ENCODE measurements at regions not wholly inside any gene's neighbourhood (a gene's known extent, or its start where the extent isn't known, plus 50 kb on each side); places are given as distances from the start of the nearest gene placed in this dataset.

DNA sequence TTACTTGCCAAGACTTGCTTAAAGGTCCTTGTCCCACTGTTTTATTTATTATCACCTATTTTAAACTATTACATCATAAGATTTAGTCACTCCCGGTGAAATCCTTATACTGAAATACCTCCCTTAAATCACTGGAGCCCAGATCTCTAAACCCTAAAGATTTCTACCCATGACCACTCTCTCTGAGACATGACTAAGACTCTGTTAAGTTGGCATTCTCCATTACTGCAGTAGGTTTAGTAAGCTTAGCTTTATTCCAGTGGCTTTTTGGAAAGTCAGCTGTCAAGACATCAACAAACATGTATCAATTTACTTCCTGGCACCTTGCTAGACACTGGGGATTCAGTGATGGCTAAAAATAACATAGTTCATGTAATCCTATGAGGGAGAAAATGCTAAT lies 874.2 kb downstream of the KCNMA1 start:
- H3K79me2 ChIP-seq (ENCODE audit: insufficient read depth, low read length) = no peaks in the 10 kb centered on the region
- H2AFZ ChIP-seq (ENCODE audit: low read length) = no peak overlapping the region
- no peaks in the 10 kb centered on the region for H3K4me1 ChIP-seq (ENCODE audit: insufficient read depth, low read length, poor library complexity, severe bottlenecking)
- H3K4me2 ChIP-seq (ENCODE audit: low read depth, low read length, poor library complexity, severe bottlenecking) = no peak overlapping the region
- no peak overlapping the region for H3K9ac ChIP-seq (ENCODE audit: low read depth, low read length, poor library complexity, severe bottlenecking)
- H3K36me3 ChIP-seq (ENCODE audit: insufficient read depth, low read length) = no peaks in the 10 kb centered on the region
- no peaks in the 10 kb centered on the region for H3F3A ChIP-seq (ENCODE audit: low read depth)
- no peaks in the 10 kb centered on the region for H3K9me3 ChIP-seq (ENCODE audit: insufficient read depth, low read depth, low read length)
- H3K9me2 ChIP-seq (replicated peaks; ENCODE audit: low read depth, low read length) = no peaks in the 10 kb centered on the region
- H3K27me3 ChIP-seq (ENCODE audit: insufficient read depth, low read length, poor library complexity, severe bottlenecking) = no peaks in the 10 kb centered on the region
- H4K20me1 ChIP-seq (ENCODE audit: insufficient read depth, low read length, poor library complexity, severe bottlenecking) = no peaks in the 10 kb centered on the region
- TF ChIP-seq, protein P1, sequence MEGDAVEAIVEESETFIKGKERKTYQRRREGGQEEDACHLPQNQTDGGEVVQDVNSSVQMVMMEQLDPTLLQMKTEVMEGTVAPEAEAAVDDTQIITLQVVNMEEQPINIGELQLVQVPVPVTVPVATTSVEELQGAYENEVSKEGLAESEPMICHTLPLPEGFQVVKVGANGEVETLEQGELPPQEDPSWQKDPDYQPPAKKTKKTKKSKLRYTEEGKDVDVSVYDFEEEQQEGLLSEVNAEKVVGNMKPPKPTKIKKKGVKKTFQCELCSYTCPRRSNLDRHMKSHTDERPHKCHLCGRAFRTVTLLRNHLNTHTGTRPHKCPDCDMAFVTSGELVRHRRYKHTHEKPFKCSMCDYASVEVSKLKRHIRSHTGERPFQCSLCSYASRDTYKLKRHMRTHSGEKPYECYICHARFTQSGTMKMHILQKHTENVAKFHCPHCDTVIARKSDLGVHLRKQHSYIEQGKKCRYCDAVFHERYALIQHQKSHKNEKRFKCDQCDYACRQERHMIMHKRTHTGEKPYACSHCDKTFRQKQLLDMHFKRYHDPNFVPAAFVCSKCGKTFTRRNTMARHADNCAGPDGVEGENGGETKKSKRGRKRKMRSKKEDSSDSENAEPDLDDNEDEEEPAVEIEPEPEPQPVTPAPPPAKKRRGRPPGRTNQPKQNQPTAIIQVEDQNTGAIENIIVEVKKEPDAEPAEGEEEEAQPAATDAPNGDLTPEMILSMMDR (conservative IDR thresholded peaks at IDR 0.05; ENCODE audit: low read length) = no peak
- TF ChIP-seq EZH2phosphoT487 (IDR thresholded peaks at IDR 0.05; ENCODE audit: borderline replicate concordance) = no peak
- H3K4me3 ChIP-seq (ENCODE audit: low read length, poor library complexity, severe bottlenecking) = no peak overlapping the region

DNA sequence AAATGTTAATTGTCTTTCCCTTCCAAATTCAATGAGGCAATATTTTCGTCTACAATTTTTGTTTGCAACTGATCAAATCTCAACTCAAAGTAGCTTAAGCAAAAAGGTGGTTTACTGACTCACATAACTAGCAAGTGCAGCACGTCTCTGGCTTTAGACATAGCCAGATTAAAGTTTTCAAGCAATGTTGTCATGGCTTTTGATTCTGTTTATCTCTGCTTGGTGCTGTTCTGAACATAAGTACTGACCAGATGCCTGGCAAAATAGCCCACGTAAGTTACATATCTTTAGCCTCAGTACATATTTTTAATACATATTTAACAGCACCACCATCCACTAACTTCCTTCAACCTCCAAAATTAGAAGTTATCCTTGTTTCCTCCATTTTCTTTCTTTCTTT lies 877.9 kb downstream of the KCNMA1 start:
- Histone ChIP-seq H4K20me1 (ENCODE audit: insufficient read depth, low read length, poor library complexity, severe bottlenecking) (no peaks in the 10 kb centered on the region), H2AFZ (ENCODE audit: low read length) (no peak overlapping the region), H3K79me2 (ENCODE audit: insufficient read depth, low read length) (no peaks in the 10 kb centered on the region), H3K27me3 (ENCODE audit: insufficient read depth, low read length, poor library complexity, severe bottlenecking) (no peaks in the 10 kb centered on the region), H3F3A (ENCODE audit: low read depth) (no peaks in the 10 kb centered on the region), H3K4me1 (ENCODE audit: insufficient read depth, low read length, poor library complexity, severe bottlenecking) (no peaks in the 10 kb centered on the region), H3K9me2 (replicated peaks; ENCODE audit: low read depth, low read length) (no peaks in the 10 kb centered on the region), H3K9me3 (ENCODE audit: insufficient read depth, low read depth, low read length) (no peaks in the 10 kb centered on the region), H3K4me2 (ENCODE audit: low read depth, low read length, poor library complexity, severe bottlenecking) (no peak overlapping the region), H3K4me3 (ENCODE audit: low read length, poor library complexity, severe bottlenecking) (no peak overlapping the region), H3K9ac (ENCODE audit: low read depth, low read length, poor library complexity, severe bottlenecking) (no peak overlapping the region), H3K36me3 (ENCODE audit: insufficient read depth, low read length) (no peaks in the 10 kb centered on the region)
- TF ChIP-seq EZH2phosphoT487 (IDR thresholded peaks at IDR 0.05; ENCODE audit: borderline replicate concordance) = no peak
- TF ChIP-seq, protein P1 (conservative IDR thresholded peaks at IDR 0.05; ENCODE audit: low read length) = no peak

DNA sequence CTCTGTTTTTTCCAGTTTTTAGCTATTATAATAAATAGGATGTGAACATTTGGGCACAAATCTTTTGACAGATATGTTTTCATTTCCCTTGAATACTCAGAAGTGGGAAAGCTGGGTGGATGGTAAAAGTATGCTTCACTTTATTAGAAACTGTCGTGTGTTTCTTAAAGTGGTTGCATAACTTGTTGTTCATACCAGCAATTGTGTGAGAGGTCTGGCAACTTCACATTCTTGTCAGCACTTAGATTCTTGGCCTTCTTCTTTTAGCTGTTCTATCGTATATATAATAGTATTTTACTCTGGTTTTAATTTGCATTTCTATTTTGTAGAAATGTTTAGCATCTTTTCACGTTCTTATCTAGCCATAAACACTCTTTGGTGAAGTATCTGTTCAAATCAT lies 894.4 kb downstream of the KCNMA1 start:
- H3K79me2 ChIP-seq (ENCODE audit: insufficient read depth, low read length) = no peaks in the 10 kb centered on the region
- no peak overlapping the region for H3K4me2 ChIP-seq (ENCODE audit: low read depth, low read length, poor library complexity, severe bottlenecking)
- H4K20me1 ChIP-seq (ENCODE audit: insufficient read depth, low read length, poor library complexity, severe bottlenecking) = no peaks in the 10 kb centered on the region
- H2AFZ ChIP-seq (ENCODE audit: low read length) = no peak overlapping the region
- TF ChIP-seq, protein P1 (conservative IDR thresholded peaks at IDR 0.05; ENCODE audit: low read length) = no peak
- TF ChIP-seq EZH2phosphoT487 (IDR thresholded peaks at IDR 0.05; ENCODE audit: borderline replicate concordance) = no peak
- no peaks in the 10 kb centered on the region for H3K9me3 ChIP-seq (ENCODE audit: insufficient read depth, low read depth, low read length)
- no peak overlapping the region for H3K9ac ChIP-seq (ENCODE audit: low read depth, low read length, poor library complexity, severe bottlenecking)
- no peaks in the 10 kb centered on the region for H3K36me3 ChIP-seq (ENCODE audit: insufficient read depth, low read length)
- no peak overlapping the region for H3K4me3 ChIP-seq (ENCODE audit: low read length, poor library complexity, severe bottlenecking)
- H3K27me3 ChIP-seq (ENCODE audit: insufficient read depth, low read length, poor library complexity, severe bottlenecking) = no peaks in the 10 kb centered on the region
- no peaks in the 10 kb centered on the region for H3K4me1 ChIP-seq (ENCODE audit: insufficient read depth, low read length, poor library complexity, severe bottlenecking)
- H3K9me2 ChIP-seq (replicated peaks; ENCODE audit: low read depth, low read length) = no peaks in the 10 kb centered on the region
- H3F3A ChIP-seq (ENCODE audit: low read depth) = no peaks in the 10 kb centered on the region

All from Loucy (cell line).